H1 (cell line): ENCODE measurements at regions not wholly inside any gene's neighbourhood (a gene's known extent, or its start where the extent isn't known, plus 50 kb on each side); places are given as distances from the start of the nearest gene placed in this dataset.

Experiments
- CTCF ChIA-PET: fragments of 300-600 bp; sonication (Branson Sonifier 250); formaldehyde crosslinking; loops from one replicate; lab custom pipeline; 2021; ENCODE audit not compliant: partially characterized antibody; lab: Charles Lee
- POLR2A ChIA-PET: fragments of 300-600 bp; sonication (Branson Sonifier 250); formaldehyde crosslinking; loops from one replicate; lab custom pipeline; 2021; ENCODE audit warnings: inconsistent platforms; ENCODE audit not compliant: partially characterized antibody; lab: Charles Lee
- DNase-seq, 2 experiments: peaks; one replicate each; pipeline versions ENCODE4 v3.0.0 to v3.0.0-alpha.2; 2010 to 2022; ENCODE audit warnings: low spot score in 2 of 2, low read depth in 1 of 2, mixed read lengths in 1 of 2
- FAIRE-seq: peaks from 2 replicates; lab custom pipeline; 2011; peaks lifted over from hg19 to GRCh38; lab: Jason Lieb, UNC
- H2AFZ ChIP-seq: 2 replicates; pipeline ENCODE4 v1.8.1; 2012; ENCODE audit warnings: low read length, inconsistent platforms
- H2AK5ac ChIP-seq: 2 replicates; pipeline ENCODE4 v1.6.1; 2013; ENCODE audit warnings: low read depth, low read length
- H2BK120ac ChIP-seq: replicated peaks from 2 replicates; pipeline ENCODE3; 2013; ENCODE audit warnings: low read depth, low read length, inconsistent platforms
- H2BK12ac ChIP-seq: 2 replicates; pipeline ENCODE4 v1.6.1; 2013; ENCODE audit warnings: low read depth, low read length
- H2BK15ac ChIP-seq: 2 replicates; pipeline ENCODE4 v1.6.1; 2013; ENCODE audit warnings: low read length
- H2BK20ac ChIP-seq: 2 replicates; pipeline ENCODE4 v1.6.1; 2013; ENCODE audit warnings: low read length
- H2BK5ac ChIP-seq: 2 replicates; pipeline ENCODE4 v1.6.1; 2013; ENCODE audit warnings: low read depth, low read length
- H3K14ac ChIP-seq: 2 replicates; pipeline ENCODE4 v1.6.1; 2013; ENCODE audit warnings: inconsistent platforms; ENCODE audit not compliant: insufficient read length
- H3K18ac ChIP-seq: 2 replicates; pipeline ENCODE4 v1.6.1; 2013; ENCODE audit warnings: low read length; ENCODE audit errors: extremely low read depth
- H3K23ac ChIP-seq: 2 replicates; pipeline ENCODE4 v1.6.1; 2013; ENCODE audit warnings: inconsistent platforms; ENCODE audit not compliant: insufficient read length
- H3K23me2 ChIP-seq: 2 replicates; pipeline ENCODE4 v1.6.1; 2013; ENCODE audit warnings: low read depth, low read length
- H3K27ac ChIP-seq: 2 replicates; pipeline ENCODE4 v1.6.1; 2011; ENCODE audit warnings: low read depth, low read length, inconsistent platforms
- H3K27me3 ChIP-seq, 4 experiments: replicated peaks in 1 of 4; 1 replicate in 1 of 4; 2 replicates in 3 of 4; pipeline versions ENCODE4 v1.6.1 to v1.8.1; 2011 to 2013; ENCODE audit warnings: low read length in 3 of 4, mild to moderate bottlenecking in 3 of 4, inconsistent platforms in 2 of 4, mixed read lengths in 2 of 4, moderate library complexity in 1 of 4; ENCODE audit not compliant: control insufficient read depth in 3 of 4, insufficient read depth in 3 of 4; ENCODE audit errors: extremely low read depth in 1 of 4
- H3K36me3 ChIP-seq, 4 experiments: 2 replicates each; pipeline versions ENCODE4 v1.6.1 to v1.8.1; 2011 to 2013; ENCODE audit warnings: mild to moderate bottlenecking in 4 of 4, low read length in 3 of 4, moderate library complexity in 2 of 4, control low read depth in 1 of 4, inconsistent platforms in 1 of 4; ENCODE audit not compliant: insufficient read depth in 4 of 4, control insufficient read depth in 2 of 4
- H3K4ac ChIP-seq: replicated peaks from 2 replicates; pipeline ENCODE3; 2013; ENCODE audit warnings: low read length, low read depth, mixed read lengths, inconsistent platforms; ENCODE audit not compliant: insufficient read length
- H3K4me1 ChIP-seq, 4 experiments: replicated peaks in 1 of 4; 1 replicate in 1 of 4; 2 replicates in 3 of 4; pipeline versions ENCODE4 v1.6.1 to v1.8.1; 2011 to 2013; ENCODE audit warnings: low read length in 3 of 4, inconsistent platforms in 2 of 4, mixed read lengths in 1 of 4; ENCODE audit not compliant: insufficient read depth in 4 of 4, control insufficient read depth in 3 of 4
- H3K4me2 ChIP-seq, 2 experiments: 2 replicates each; pipeline versions ENCODE4 v1.6.1 to v1.8.1; 2011 to 2013; ENCODE audit warnings: low read depth in 2 of 2, low read length in 2 of 2, control low read depth in 1 of 2, inconsistent platforms in 1 of 2, mild to moderate bottlenecking in 1 of 2; ENCODE audit not compliant: insufficient read depth in 1 of 2
- H3K4me3 ChIP-seq, 4 experiments: fragments of 200-600, 300-600 bp in 1 of 4; sonication (generic), shearing (Covaris generic), sonication (Bioruptor Twin) in 1 of 4; 2 replicates each; pipeline versions ENCODE4 v1.5.1 to v1.8.1; 2011 to 2016; ENCODE audit warnings: low read length in 4 of 4, low read depth in 3 of 4, control low read depth in 2 of 4, inconsistent platforms in 2 of 4, mild to moderate bottlenecking in 2 of 4, mixed read lengths in 1 of 4, moderate library complexity in 1 of 4; ENCODE audit not compliant: insufficient read depth in 2 of 4; ENCODE audit errors: extremely low read depth in 1 of 4
- H3K56ac ChIP-seq: replicated peaks from 2 replicates; pipeline ENCODE3; 2013; ENCODE audit warnings: low read depth, mild to moderate bottlenecking, mixed read lengths, low read length, inconsistent platforms; ENCODE audit not compliant: insufficient read length
- H3K79me1 ChIP-seq: 2 replicates; pipeline ENCODE4 v1.6.1; 2013; ENCODE audit warnings: low read depth, low read length, control low read depth
- H3K79me2 ChIP-seq, 2 experiments: 2 replicates each; pipeline versions ENCODE4 v1.6.1 to v1.8.1; 2012 to 2013; ENCODE audit warnings: low read length in 2 of 2, mild to moderate bottlenecking in 2 of 2, inconsistent platforms in 1 of 2; ENCODE audit not compliant: insufficient read depth in 2 of 2, control insufficient read depth in 1 of 2
- H3K9ac ChIP-seq, 4 experiments: replicated peaks in 1 of 4; 1 replicate in 1 of 4; 2 replicates in 3 of 4; pipeline versions ENCODE4 v1.6.1 to v1.8.1; 2011 to 2013; ENCODE audit warnings: low read depth in 3 of 4, low read length in 3 of 4, control low read depth in 2 of 4, mild to moderate bottlenecking in 2 of 4, moderate library complexity in 2 of 4, inconsistent platforms in 1 of 4; ENCODE audit errors: extremely low read depth in 1 of 4
- H3K9me3 ChIP-seq, 2 experiments: 2 replicates each; pipeline versions ENCODE4 v1.6.1 to v1.8.1; 2012 to 2013; ENCODE audit warnings: mild to moderate bottlenecking in 2 of 2, moderate library complexity in 2 of 2, control low read depth in 1 of 2, inconsistent platforms in 1 of 2, low read depth in 1 of 2, low read length in 1 of 2, mixed read lengths in 1 of 2; ENCODE audit not compliant: insufficient read depth in 2 of 2
- H4K20me1 ChIP-seq, 2 experiments: replicated peaks in 1 of 2; 2 replicates each; pipeline versions ENCODE3 to v1.8.1; 2011 to 2013; ENCODE audit warnings: inconsistent platforms in 2 of 2, low read length in 2 of 2, mild to moderate bottlenecking in 1 of 2; ENCODE audit not compliant: insufficient read depth in 2 of 2, control insufficient read depth in 1 of 2
- H4K5ac ChIP-seq: 2 replicates; pipeline ENCODE4 v1.6.1; 2013; ENCODE audit warnings: low read length, low read depth, mixed read lengths, inconsistent platforms; ENCODE audit not compliant: insufficient read length
- H4K8ac ChIP-seq: 2 replicates; pipeline ENCODE4 v1.8.0; 2013; ENCODE audit warnings: mild to moderate bottlenecking, moderate library complexity, low read length, inconsistent platforms; ENCODE audit not compliant: insufficient read depth; ENCODE audit errors: extremely low read depth
- H4K91ac ChIP-seq: replicated peaks from 2 replicates; pipeline ENCODE3; 2013; ENCODE audit warnings: low read length, mixed read lengths, inconsistent platforms; ENCODE audit not compliant: insufficient read length
- BRCA1 ChIP-seq: IDR thresholded peaks from 2 replicates; pipeline ENCODE4 v1.6.1; 2012; ENCODE audit warnings: low read depth, low read length, improper control_type of control experiment
- CBX8 ChIP-seq: fragments of 300-800, 300-1000 bp; sonication (generic); IDR thresholded peaks from 2 replicates; pipeline ENCODE4 v1.7.1; 2016; ENCODE audit warnings: low read depth, low read length, borderline replicate concordance
- EGR1 ChIP-seq: IDR thresholded peaks from 2 replicates; pipeline ENCODE4 v1.6.1; 2011; ENCODE audit warnings: low read depth, low read length, borderline replicate concordance
- MAFK ChIP-seq: IDR thresholded peaks from 2 replicates; pipeline ENCODE4 v1.6.1; 2012; ENCODE audit warnings: low read depth, mild to moderate bottlenecking, improper control_type of control experiment, low read length
- POLR2A ChIP-seq, 2 experiments: IDR thresholded peaks; 1 replicate in 1 of 2; 2 replicates in 1 of 2; pipeline ENCODE4 v1.6.1; 2011; ENCODE audit warnings: low read depth in 2 of 2, low read length in 2 of 2, mild to moderate bottlenecking in 2 of 2; ENCODE audit errors: control extremely low read depth in 1 of 2
- TCF12 ChIP-seq: IDR thresholded peaks from 2 replicates; pipeline ENCODE4 v1.6.1; 2011; ENCODE audit warnings: low read depth, mild to moderate bottlenecking, low read length
- ZNF274 ChIP-seq: IDR thresholded peaks from 2 replicates; pipeline ENCODE4 v1.7.0; 2012; ENCODE audit warnings: low read length, borderline replicate concordance; ENCODE audit errors: extremely low read depth
- TF ChIP-seq, protein P1 (sequence below): IDR thresholded peaks from 2 replicates; pipeline ENCODE4 v1.6.1; 2012; ENCODE audit warnings: inconsistent platforms

DNA sequence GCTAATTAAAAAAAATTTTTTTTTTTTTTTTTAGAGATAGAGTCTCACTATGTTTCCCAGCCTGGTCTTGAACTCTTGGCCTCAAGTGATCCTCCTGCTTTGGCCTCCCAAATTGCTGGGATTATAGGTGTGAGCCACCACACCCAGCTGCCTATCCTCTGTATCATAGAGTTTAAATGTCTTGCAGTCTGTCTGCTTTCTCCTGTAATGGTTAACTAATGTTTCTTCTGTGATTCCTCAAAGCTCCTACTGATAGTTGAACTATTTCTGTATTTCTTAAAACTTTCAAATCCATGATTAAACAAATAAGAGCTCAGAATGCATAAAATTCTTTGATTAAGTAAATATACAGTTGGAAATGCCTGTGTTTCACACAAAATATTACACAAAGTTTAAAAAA is 115.4 kb upstream of the TPM1 start:
- H3K27ac ChIP-seq: no peak overlapping the region
- POLR2A ChIA-PET: interaction anchor here (1.1 to 2.9 kb wide), 3 partner anchors 12 to 120 kb away, joined by 3 to 6 read pairs (median 4); no protein-coding TSS in a partner anchor
- no peak for FAIRE-seq

More for the DNA sequence above, 115.4 kb upstream of the TPM1 start:
- Histone ChIP-seq H3K23me2 (no peaks in the 10 kb centered on the region; the same call in 1 of the 2 replicates), H3K56ac (no peak overlapping the region), H3K23ac (no peak overlapping the region), H2BK15ac (no peak overlapping the region), H2AK5ac (no peak overlapping the region), H4K91ac (no peak overlapping the region), H3K4me3 (no peak overlapping the region), H3K36me3 (no peaks in the 10 kb centered on the region), H3K4me1 (no peaks in the 10 kb centered on the region), H3K18ac (no peak overlapping the region), H4K20me1 (no peaks in the 10 kb centered on the region), H2BK12ac (no peak overlapping the region), H2BK120ac (no peak overlapping the region), H3K9ac (no peak overlapping the region), H3K79me1 (no peaks in the 10 kb centered on the region), H3K4me2 (no peak overlapping the region), H3K14ac (no peak overlapping the region), H3K79me2 (no peaks in the 10 kb centered on the region), H4K8ac (no peak overlapping the region), H3K9me3 (no peaks in the 10 kb centered on the region), H4K5ac (no peak overlapping the region), H2BK20ac (no peak overlapping the region), H2AFZ (no peak overlapping the region), H3K27me3 (no peaks in the 10 kb centered on the region; a peak in 1 of 7 replicates), H2BK5ac (no peak overlapping the region), H3K4ac (no peak overlapping the region)
- no peak for TF ChIP-seq EGR1
- TF ChIP-seq CBX8: no peak
- TF ChIP-seq POLR2A (IDR thresholded peaks at IDR 0.05; ENCODE audit: control extremely low read depth in 1 of 2, low read depth in 2 of 2, low read length in 2 of 2): no peak
- TF ChIP-seq, protein P1, sequence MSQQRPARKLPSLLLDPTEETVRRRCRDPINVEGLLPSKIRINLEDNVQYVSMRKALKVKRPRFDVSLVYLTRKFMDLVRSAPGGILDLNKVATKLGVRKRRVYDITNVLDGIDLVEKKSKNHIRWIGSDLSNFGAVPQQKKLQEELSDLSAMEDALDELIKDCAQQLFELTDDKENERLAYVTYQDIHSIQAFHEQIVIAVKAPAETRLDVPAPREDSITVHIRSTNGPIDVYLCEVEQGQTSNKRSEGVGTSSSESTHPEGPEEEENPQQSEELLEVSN: no peak
- TF ChIP-seq MAFK: no peak
- TF ChIP-seq BRCA1: no peak
- no peak for TF ChIP-seq TCF12
- TF ChIP-seq ZNF274: no peak
- no peak for DNase-seq
- CTCF ChIA-PET: interaction anchor here (0.7 to 2.3 kb wide), 6 partner anchors 15 to 124 kb away, joined by 3 to 10 read pairs (median 4); no protein-coding TSS in a partner anchor
